HAP-1 (cell line): ENCODE measurements at regions not wholly inside any gene's neighbourhood (a gene's known extent, or its start where the extent isn't known, plus 50 kb on each side); places are given as distances from the start of the nearest gene placed in this dataset.
"Not testable (repeated sequence)": the region's sequence is repeated elsewhere in the genome, so short reads cannot be mapped to it uniquely, and the experiment has no call there.

ENCODE experiments used
- DNase-seq, 2 experiments: peaks; one replicate each; pipeline ENCODE4 v3.0.0-alpha.2; 2016 to 2020; ENCODE audit warnings: low spot score in 2 of 2
- H3K27me3 ChIP-seq: fragments of 250-450 bp; sonication (Bioruptor Pico); 2 replicates; pipeline ENCODE4 v1.5.1; 2020; ENCODE audit warnings: low read depth, mild to moderate bottlenecking, moderate library complexity
- H3K36me3 ChIP-seq: fragments of 250-450 bp; sonication (Bioruptor Pico); replicated peaks from 2 replicates; pipeline ENCODE4 v1.5.1; 2020; ENCODE audit warnings: mild to moderate bottlenecking
- H3K4me1 ChIP-seq: fragments of 250-450 bp; sonication (Bioruptor Pico); 2 replicates; pipeline ENCODE4 v1.5.1; 2020; ENCODE audit warnings: mild to moderate bottlenecking
- H3K4me3 ChIP-seq: fragments of 250-450 bp; sonication (Bioruptor Pico); 2 replicates; pipeline ENCODE4 v1.5.1; 2020; ENCODE audit warnings: mild to moderate bottlenecking, moderate library complexity
- H3K9me3 ChIP-seq: fragments of 250-450 bp; sonication (Bioruptor Pico); 2 replicates; pipeline ENCODE4 v1.5.1; 2020; ENCODE audit warnings: mild to moderate bottlenecking, moderate library complexity
- in situ Hi-C: fragments of 300-500 bp; cut with MboI; formaldehyde crosslinking; loops from 3 replicates; pipeline ENCODE4 v1.14.3; 2020; ENCODE audit warnings: low sequenced_read_pairs, inconsistent platforms, mixed read lengths

- no peaks in the 10 kb centered on the region for H3K9me3 ChIP-seq
- no peak overlapping the region for H3K4me3 ChIP-seq
- H3K27me3 ChIP-seq = no peaks in the 10 kb centered on the region
- DNase-seq = no peak
- H3K36me3 ChIP-seq = no peaks in the 10 kb centered on the region
- no peaks in the 10 kb centered on the region for H3K4me1 ChIP-seq
- in situ Hi-C loops = no loop called here
Observed at GRCh38 chr1:90309806-90310205, 314.9 kb downstream of the ZNF326 start.

- no peaks in the 10 kb centered on the region for H3K4me1 ChIP-seq
- H3K4me3 ChIP-seq = no peak overlapping the region
- DNase-seq = no peak
- in situ Hi-C loops = no loop called here
- H3K36me3 ChIP-seq = no peaks in the 10 kb centered on the region
- no peaks in the 10 kb centered on the region for H3K27me3 ChIP-seq
- H3K9me3 ChIP-seq = no peaks in the 10 kb centered on the region
Observed at GRCh38 chr1:90308421-90308820, 313.5 kb downstream of the ZNF326 start.

GRCh38 chr1:90305577-90305976 is 310.7 kb downstream of the ZNF326 start:
- in situ Hi-C loops = no loop called here

GRCh38 chr1:90296327-90296726 is 301.4 kb downstream of the ZNF326 start:
- Histone ChIP-seq H3K36me3 (no peaks in the 10 kb centered on the region), H3K4me3 (no peak overlapping the region), H3K27me3 (0 out of 2 replicates have a peak, but pooled peaks cover 2% of the 10 kb centered on the region), H3K9me3 (no peaks in the 10 kb centered on the region), H3K4me1 (no peaks in the 10 kb centered on the region)
- DNase-seq = no peak
- in situ Hi-C loops = no loop called here

More at GRCh38 chr1:90305577-90305976, 310.7 kb downstream of the ZNF326 start:
- Histone ChIP-seq H3K36me3 (no peaks in the 10 kb centered on the region), H3K27me3 (no peaks in the 10 kb centered on the region), H3K4me1 (no peaks in the 10 kb centered on the region), H3K9me3 (no peaks in the 10 kb centered on the region), H3K4me3 (no peak overlapping the region)
- DNase-seq = no peak

GRCh38 chr1:90295534-90295933 is 300.6 kb downstream of the ZNF326 start:
- Histone ChIP-seq H3K9me3 (no peaks in the 10 kb centered on the region), H3K27me3 (0 out of 2 replicates have a peak, but pooled peaks cover 2% of the 10 kb centered on the region), H3K4me3 (no peak overlapping the region), H3K36me3 (no peaks in the 10 kb centered on the region), H3K4me1 (no peaks in the 10 kb centered on the region)
- DNase-seq = no peak
- in situ Hi-C loops = no loop called here

DNA sequence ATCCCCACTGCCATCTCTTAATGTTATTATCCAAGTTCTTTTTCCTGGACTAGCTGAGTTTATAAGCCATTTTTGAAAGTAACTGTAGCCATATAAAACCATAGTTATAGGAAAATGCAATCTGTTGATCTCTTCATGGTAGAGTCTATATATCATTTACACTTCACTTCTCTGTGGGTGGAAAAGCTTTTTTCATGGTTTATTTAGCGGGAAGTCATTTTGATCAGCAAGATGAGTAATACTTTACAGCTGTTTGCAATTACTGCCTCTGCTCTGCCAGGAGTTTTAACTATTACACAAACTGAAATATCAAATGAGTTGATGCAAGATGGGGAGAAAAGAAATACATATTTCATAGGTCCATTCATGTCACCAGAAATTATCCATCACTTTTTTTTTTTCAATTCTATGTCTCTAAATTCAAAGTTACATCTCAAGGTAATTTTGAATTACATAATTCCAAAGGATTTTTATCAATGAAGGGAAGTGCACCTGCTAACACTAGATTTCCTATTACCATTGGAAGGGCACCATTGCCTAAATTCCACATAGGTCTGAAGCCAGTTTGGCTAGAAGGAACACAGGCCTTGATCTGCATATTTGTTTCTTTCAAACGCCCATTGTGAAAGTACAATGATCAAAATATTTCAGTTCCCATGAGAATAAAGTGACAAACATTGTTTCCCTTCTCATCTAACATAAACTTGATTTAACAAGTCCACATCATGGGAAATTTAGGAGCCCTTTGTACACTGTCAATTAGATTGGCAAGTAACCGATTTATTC is 296.7 kb downstream of the ZNF326 start:
- no peaks in the 10 kb centered on the region for H3K4me1 ChIP-seq
- H3K36me3 ChIP-seq = no peaks in the 10 kb centered on the region
- in situ Hi-C loops = no loop called here
- H3K27me3 ChIP-seq = 0 out of 2 replicates have a peak, but pooled peaks cover 2% of the 10 kb centered on the region
- DNase-seq = no peak
- no peak overlapping the region for H3K4me3 ChIP-seq
- no peaks in the 10 kb centered on the region for H3K9me3 ChIP-seq

GRCh38 chr1:90282811-90283210 is 287.9 kb downstream of the ZNF326 start:
- in situ Hi-C loops = no loop called here
- Histone ChIP-seq H3K9me3 (no peaks in the 10 kb centered on the region), H3K36me3 (no peaks in the 10 kb centered on the region), H3K27me3 (no peaks in the 10 kb centered on the region; the same call in 1 of the 2 replicates), H3K4me3 (no peak overlapping the region), H3K4me1 (no peaks in the 10 kb centered on the region)
- no peak for DNase-seq

GRCh38 chr1:90281886-90282285 is 287.0 kb downstream of the ZNF326 start:
- H3K9me3 ChIP-seq, H3K4me3 ChIP-seq, H3K4me1 ChIP-seq, H3K36me3 ChIP-seq, in situ Hi-C loops, H3K27me3 ChIP-seq, DNase-seq: not testable (repeated sequence)

- no peak for DNase-seq
- in situ Hi-C loops = no loop called here
- no peaks in the 10 kb centered on the region; the same call in 1 of the 2 replicates for H3K27me3 ChIP-seq
- H3K36me3 ChIP-seq = no peaks in the 10 kb centered on the region
- H3K4me3 ChIP-seq = no peak overlapping the region
- no peaks in the 10 kb centered on the region for H3K9me3 ChIP-seq
- H3K4me1 ChIP-seq = no peaks in the 10 kb centered on the region
Observed at GRCh38 chr1:90277270-90277669, 282.4 kb downstream of the ZNF326 start.

GRCh38 chr1:90274376-90274775 is 279.5 kb downstream of the ZNF326 start:
- H3K36me3 ChIP-seq = no peaks in the 10 kb centered on the region
- in situ Hi-C loops = no loop called here
- no peak for DNase-seq
- no peaks in the 10 kb centered on the region for H3K9me3 ChIP-seq
- no peaks in the 10 kb centered on the region for H3K4me1 ChIP-seq
- H3K4me3 ChIP-seq = no peak overlapping the region
- H3K27me3 ChIP-seq = no peaks in the 10 kb centered on the region; the same call in 1 of the 2 replicates

DNA sequence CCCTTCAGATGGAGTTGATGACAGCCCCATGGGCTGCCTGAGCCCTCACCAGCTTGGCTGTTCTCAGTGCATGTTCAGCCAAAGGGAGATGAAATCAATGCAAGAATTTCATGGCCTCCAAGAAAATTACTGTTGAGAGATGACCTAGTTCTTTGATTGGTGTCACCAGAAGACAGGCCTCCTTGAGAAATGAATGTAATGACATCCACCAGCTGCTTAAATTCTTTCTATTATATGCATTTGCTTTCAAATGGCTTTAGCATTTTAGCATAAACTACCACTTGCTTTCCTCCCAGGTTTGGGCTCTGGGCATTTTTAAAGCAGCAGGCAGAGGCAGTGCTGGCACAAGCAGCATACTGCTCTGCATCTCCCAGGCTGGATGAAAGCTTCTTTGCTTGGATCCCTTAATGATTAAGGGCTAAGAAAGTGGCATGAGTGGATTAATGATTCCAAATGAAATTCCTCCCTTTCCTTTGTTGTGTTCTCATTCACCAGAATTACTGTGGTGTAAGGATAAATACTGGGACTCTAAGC is 278.4 kb downstream of the ZNF326 start:
- Histone ChIP-seq H3K4me3 (no peak overlapping the region), H3K27me3 (no peaks in the 10 kb centered on the region), H3K36me3 (no peaks in the 10 kb centered on the region), H3K4me1 (no peaks in the 10 kb centered on the region), H3K9me3 (no peaks in the 10 kb centered on the region)
- in situ Hi-C loops = no loop called here
- no peak for DNase-seq

GRCh38 chr1:90262791-90263190 is 267.9 kb downstream of the ZNF326 start:
- DNase-seq = no peak
- H3K36me3 ChIP-seq = no peaks in the 10 kb centered on the region
- in situ Hi-C loops = no loop called here
- no peaks in the 10 kb centered on the region for H3K9me3 ChIP-seq
- H3K27me3 ChIP-seq = 0 out of 2 replicates have a peak, but pooled peaks cover 3% of the 10 kb centered on the region
- no peak overlapping the region for H3K4me3 ChIP-seq
- no peaks in the 10 kb centered on the region for H3K4me1 ChIP-seq

GRCh38 chr1:90262286-90262685 is 267.4 kb downstream of the ZNF326 start:
- Histone ChIP-seq H3K36me3 (no peaks in the 10 kb centered on the region), H3K27me3 (0 out of 2 replicates have a peak, but pooled peaks cover 3% of the 10 kb centered on the region), H3K9me3 (no peaks in the 10 kb centered on the region), H3K4me1 (no peaks in the 10 kb centered on the region), H3K4me3 (no peak overlapping the region)
- DNase-seq = no peak
- in situ Hi-C loops = no loop called here

DNA sequence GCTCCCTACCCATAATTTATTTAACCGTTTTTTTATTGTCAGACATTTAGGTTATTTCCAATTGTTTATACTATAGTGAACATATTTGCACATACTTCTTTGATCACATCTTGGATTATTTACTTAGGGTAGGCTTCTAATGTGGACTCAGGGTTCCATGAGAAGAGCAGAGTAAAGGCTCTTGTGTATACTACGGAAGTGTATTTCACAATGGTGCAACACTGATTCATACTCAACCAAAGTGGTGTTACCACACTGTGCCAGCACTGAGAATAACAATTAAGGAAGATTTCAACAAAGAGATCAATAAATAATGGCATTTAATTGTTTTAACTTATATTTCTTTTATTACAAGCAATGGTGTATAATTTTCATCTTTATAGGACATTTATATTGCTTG is 251.2 kb downstream of the ZNF326 start:
- no peak for DNase-seq
- in situ Hi-C loops = no loop called here
- H3K36me3 ChIP-seq = no peaks in the 10 kb centered on the region; the same call in 1 of the 2 replicates
- H3K4me3 ChIP-seq = no peak overlapping the region
- H3K4me1 ChIP-seq = no peaks in the 10 kb centered on the region
- no peaks in the 10 kb centered on the region for H3K9me3 ChIP-seq
- H3K27me3 ChIP-seq = no peaks in the 10 kb centered on the region; the same call in 1 of the 2 replicates
